Esophagus squamous epithelium (tissue), 4 donors: ENCODE measurements at regions not wholly inside any gene's neighbourhood (a gene's known extent, or its start where the extent isn't known, plus 50 kb on each side); places are given as distances from the start of the nearest gene placed in this dataset.

Experiments
- POLR2A ChIP-seq, 4 donors: fragments of 450-650 bp; IDR thresholded peaks; one replicate each; pipeline ENCODE4 v1.6.1; 2017; ENCODE audit warnings: antibody characterized with exemption in 4 of 4, mild to moderate bottlenecking in 4 of 4, moderate library complexity in 3 of 4
- TF ChIP-seq, protein P1 (sequence below), 6 experiments: fragments of 450-650 bp in 4 of 6; fragments of 200-600 bp in 2 of 6; sonication (generic) in 2 of 6; IDR thresholded peaks; one replicate each; pipeline ENCODE4 v1.5.1; 2016 to 2019; ENCODE audit warnings: antibody characterized with exemption in 6 of 6, mild to moderate bottlenecking in 4 of 6, moderate library complexity in 4 of 6

DNA sequence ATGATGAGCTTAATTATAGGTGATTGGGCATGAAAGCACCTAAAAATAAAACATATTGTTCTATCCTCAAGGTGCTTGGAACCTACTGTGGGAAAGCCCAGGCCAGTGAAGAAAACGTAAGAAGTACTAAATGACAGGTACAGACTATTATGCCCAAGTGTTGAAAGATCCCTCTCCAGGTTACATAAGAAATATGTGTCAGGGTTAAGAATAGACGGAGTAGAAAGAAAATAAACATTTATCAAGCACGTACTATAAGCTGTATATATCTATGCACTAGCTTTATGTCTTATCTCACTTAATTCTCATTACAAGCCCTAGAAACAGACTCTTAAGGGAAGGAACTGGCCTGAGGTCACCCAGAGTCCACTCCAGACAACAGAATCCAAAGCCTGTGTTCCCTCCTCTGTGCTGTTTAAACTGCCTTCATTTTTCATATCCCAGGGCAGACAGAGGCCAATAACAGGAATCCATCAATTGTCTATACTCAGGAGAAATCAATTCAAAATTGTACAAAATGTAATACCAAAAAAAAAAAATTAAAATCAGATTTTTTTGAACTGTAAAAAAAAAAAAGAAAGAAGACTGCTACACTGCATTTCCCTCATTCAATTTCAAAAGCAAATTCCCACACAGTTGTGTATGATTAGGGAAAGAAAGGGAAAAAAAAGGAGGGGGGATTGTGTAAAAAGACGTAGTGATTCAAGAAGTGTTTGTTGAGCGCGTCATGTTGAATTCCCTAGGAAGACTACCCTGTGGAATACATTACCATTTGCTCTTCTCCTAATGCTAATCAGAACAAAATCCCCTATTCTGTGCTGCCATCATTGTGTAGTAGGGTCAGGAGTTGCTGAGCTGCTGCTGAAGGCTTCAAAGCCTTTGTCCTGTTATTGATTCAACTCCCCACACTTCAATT lies 156.3 kb downstream of the IRS1 start:
- no peak for TF ChIP-seq POLR2A (IDR thresholded peaks at IDR 0.05)
- TF ChIP-seq, protein P1, sequence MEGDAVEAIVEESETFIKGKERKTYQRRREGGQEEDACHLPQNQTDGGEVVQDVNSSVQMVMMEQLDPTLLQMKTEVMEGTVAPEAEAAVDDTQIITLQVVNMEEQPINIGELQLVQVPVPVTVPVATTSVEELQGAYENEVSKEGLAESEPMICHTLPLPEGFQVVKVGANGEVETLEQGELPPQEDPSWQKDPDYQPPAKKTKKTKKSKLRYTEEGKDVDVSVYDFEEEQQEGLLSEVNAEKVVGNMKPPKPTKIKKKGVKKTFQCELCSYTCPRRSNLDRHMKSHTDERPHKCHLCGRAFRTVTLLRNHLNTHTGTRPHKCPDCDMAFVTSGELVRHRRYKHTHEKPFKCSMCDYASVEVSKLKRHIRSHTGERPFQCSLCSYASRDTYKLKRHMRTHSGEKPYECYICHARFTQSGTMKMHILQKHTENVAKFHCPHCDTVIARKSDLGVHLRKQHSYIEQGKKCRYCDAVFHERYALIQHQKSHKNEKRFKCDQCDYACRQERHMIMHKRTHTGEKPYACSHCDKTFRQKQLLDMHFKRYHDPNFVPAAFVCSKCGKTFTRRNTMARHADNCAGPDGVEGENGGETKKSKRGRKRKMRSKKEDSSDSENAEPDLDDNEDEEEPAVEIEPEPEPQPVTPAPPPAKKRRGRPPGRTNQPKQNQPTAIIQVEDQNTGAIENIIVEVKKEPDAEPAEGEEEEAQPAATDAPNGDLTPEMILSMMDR (IDR thresholded peaks at IDR 0.05): no peak
